GM19467 (cell line): ENCODE measurements at regions not wholly inside any gene's neighbourhood (a gene's known extent, or its start where the extent isn't known, plus 50 kb on each side); places are given as distances from the start of the nearest gene placed in this dataset.

Source experiments
- ATAC-seq: cut with Tn5 transposase; IDR thresholded peaks from one replicate; pipeline ENCODE4 v1.9.1; 2021; ENCODE audit warnings: mild to moderate bottlenecking, moderate library complexity; ENCODE audit not compliant: unreplicated experiment

- ATAC-seq: no peak
Observed at GRCh38 chr1:209455661-209456358, 127.7 kb upstream of the CAMK1G start.

DNA sequence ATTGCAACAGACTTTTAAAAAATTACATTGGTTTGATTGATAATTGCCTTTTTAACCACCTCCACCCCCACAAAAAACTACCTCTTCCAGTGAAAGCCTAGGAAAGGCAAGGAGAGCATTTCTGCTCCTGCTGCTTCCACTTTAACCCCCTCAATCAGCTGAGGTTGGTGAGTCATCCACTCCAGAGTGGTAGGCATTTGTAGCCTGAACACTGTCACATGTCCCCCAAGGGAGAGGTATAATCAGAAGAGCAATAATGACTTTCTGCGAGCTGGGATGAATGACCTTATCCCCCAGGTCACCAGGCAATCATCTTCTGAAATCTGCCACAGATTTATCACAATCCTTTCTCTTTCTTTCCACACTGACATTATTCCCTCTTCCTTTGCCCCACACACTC lies 126.6 kb upstream of the CAMK1G start:
- no peak for ATAC-seq

- no peak for ATAC-seq
Observed at GRCh38 chr1:209457401-209458125, 126.0 kb upstream of the CAMK1G start.

- no peak for ATAC-seq
Observed at GRCh38 chr1:209458921-209459320, 124.6 kb upstream of the CAMK1G start.

DNA sequence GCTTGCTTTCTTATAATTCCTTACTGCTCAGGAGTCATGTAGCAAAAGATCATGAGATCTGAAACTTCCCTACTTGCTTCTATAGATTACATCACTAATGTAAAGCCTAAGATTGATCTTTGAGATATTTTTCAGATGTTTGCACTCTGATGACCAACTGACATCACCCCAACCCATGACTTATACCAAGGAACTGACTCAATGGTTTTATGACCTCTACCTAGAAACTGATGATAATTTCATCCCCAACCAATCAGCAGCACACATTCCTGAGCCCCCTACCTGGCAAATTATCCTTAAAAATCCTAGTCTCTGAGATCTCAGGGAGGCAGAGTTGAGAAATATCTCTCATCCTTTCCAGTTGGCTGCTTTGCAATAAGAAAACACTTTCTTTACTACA lies 122.3 kb upstream of the CAMK1G start:
- ATAC-seq: no peak

GRCh38 chr1:209462433-209462832 lies 121.1 kb upstream of the CAMK1G start:
- no peak for ATAC-seq

- no peak for ATAC-seq
Observed at GRCh38 chr1:209463441-209463840, 120.1 kb upstream of the CAMK1G start.

GRCh38 chr1:209473025-209473424 lies 110.5 kb upstream of the CAMK1G start:
- no peak for ATAC-seq

DNA sequence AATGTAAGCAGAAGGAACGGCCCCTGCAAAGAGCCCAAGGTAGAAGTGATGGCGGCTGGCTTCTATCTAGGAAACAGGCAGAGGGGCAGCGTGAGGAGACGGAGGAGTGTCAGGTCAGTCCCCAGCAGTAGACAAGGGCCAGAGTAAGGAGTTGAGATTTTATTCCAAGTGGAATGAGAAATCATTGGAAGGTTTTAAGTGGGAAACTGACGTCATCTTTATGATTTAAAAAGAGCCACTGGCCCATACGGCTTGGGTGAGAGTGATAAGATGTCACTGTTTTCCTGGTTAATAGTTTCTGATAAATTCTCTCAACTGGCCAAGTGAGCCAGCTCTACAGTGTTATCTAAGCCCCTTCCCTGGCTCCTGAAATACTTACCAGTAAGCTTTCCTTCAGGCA lies 103.2 kb upstream of the CAMK1G start:
- no peak for ATAC-seq

DNA sequence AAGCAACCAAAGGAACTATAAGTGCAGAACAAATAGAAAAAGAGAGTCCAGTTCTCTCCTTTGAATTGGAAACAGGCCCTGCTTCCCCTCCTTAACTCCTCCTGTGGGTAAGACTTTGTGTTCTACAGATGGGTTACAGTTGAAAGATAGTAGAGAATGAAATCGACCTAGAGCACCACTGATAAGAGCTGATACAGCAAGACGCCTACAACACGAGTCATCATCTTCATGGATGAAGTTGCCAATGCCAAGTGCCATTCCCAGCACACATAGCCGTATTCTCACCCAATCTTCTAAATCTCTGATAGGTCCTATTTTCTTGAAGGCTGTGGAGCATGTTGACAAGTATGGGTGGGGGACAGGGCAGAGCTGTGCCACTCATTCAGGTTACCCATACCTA lies 99.8 kb upstream of the CAMK1G start:
- no peak for ATAC-seq

GRCh38 chr1:209484429-209484828 lies 99.1 kb upstream of the CAMK1G start:
- ATAC-seq: no peak

GRCh38 chr1:209485167-209485566 lies 98.3 kb upstream of the CAMK1G start:
- ATAC-seq: no peak

GRCh38 chr1:209485751-209486150 lies 97.8 kb upstream of the CAMK1G start:
- ATAC-seq: no peak

GRCh38 chr1:209486861-209487593 lies 96.5 kb upstream of the CAMK1G start:
- ATAC-seq: no peak

- no peak for ATAC-seq
Observed at GRCh38 chr1:209490013-209490412, 93.5 kb upstream of the CAMK1G start.

GRCh38 chr1:209491031-209491430 lies 92.5 kb upstream of the CAMK1G start:
- ATAC-seq: no peak

GRCh38 chr1:209491496-209491895 lies 92.0 kb upstream of the CAMK1G start:
- no peak for ATAC-seq

DNA sequence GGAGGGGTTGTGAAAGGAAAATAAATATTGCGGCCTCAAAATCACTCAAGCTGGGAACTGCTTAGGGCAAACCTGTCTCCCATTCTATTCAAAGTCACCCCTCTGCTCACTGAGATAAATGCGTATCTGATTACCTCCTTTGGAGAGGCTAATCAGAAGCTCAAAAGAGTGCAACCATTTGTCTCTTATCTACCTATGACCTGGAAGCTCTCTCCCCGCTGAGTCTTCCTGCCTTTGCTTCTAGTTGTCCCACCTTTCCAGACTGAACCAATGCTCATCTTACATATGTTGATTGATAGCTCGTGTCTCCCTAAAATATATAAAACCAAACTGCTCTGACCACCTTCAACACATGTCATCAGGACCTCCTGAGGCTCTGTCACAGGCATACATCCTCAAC lies 91.6 kb upstream of the CAMK1G start:
- no peak for ATAC-seq

DNA sequence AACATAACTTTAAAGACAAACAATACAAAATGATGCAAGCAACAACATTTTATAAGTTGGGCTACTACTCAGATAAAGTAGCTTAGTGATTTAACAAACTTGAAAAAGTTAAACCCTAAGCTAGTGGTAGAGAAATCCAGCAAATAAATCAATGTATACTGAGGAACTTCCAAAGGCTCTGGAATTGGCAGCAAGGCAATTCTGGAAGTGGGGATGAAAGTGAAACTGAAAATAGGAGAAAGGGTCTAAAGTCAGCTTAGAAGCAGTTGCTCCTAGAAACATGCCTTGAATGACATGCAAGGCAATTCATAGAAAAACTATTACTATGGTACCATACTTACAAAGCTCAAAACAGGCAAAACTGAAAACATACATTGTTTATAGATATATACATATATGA lies 90.0 kb upstream of the CAMK1G start:
- ATAC-seq: no peak

DNA sequence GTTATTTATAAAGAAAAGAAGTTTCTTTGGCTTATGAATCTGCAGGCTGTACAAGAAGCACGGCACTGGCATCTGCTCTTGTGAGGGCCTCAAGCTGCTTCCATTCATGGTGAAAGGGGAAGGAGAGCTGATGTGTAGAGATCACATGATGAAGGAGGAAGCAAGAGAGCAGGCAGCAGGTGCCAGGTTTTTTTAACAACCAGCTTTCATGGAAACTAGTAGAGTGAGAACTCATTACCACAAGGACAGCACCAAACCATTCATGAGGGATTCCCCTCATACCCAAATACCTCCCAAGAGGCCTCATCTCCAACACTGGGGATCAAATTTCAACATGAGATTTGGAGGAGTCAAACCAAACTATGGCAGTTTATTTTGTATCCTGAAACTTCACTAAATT lies 85.8 kb upstream of the CAMK1G start:
- ATAC-seq: no peak

DNA sequence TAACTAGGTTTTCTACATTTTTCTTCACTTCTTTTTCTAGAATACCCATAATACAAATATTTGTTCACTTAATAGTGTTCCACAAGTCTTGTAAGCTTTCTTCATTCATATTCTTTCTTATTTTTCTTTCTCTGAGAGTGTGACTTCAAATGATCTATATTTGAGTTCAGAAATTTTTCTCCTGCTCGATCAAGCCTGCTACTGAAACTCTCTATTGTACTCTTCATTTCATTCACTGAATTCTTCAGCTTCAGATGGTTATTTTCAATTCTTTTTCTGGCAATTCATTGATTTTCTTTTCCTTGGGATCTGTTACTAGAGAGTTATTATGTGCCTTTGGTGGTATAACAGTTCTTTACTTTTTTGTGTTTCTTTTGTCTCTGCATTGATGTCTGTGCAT lies 82.5 kb upstream of the CAMK1G start:
- no peak for ATAC-seq

DNA sequence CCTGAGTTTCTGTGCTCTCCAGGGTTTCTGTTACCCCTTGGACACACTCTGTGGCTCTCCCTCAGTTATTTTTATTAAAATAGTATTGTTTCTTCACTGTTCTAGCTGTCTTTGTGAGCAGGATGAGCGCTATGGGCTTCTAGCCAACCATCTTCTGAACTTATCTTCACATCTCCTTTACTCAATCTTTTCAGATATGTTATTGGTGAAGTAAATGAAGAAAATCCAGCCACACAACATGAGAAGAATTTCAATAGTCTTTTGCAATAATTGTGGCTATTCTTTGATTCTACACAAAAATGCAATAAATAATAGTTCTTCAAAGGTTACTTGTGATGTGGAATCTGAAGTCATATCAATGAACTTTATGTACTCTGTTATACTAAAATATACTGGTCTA lies 80.3 kb upstream of the CAMK1G start:
- ATAC-seq: no peak
